Vagina (tissue), 2 donors: ENCODE measurements at regions not wholly inside any gene's neighbourhood (a gene's known extent, or its start where the extent isn't known, plus 50 kb on each side); places are given as distances from the start of the nearest gene placed in this dataset.

Experiments
- CTCF ChIP-seq, 3 experiments: fragments of 450-650 bp in 2 of 3; fragments of 200-600 bp in 1 of 3; sonication (generic) in 1 of 3; IDR thresholded peaks; one replicate each; pipeline ENCODE4 v1.5.1; 2017 to 2019; ENCODE audit warnings: antibody characterized with exemption in 3 of 3, mild to moderate bottlenecking in 2 of 3, moderate library complexity in 2 of 3
- POLR2A ChIP-seq, 2 donors: fragments of 450-650 bp; IDR thresholded peaks; one replicate each; pipeline ENCODE4 v1.6.1; 2017; ENCODE audit warnings: antibody characterized with exemption in 2 of 2, mild to moderate bottlenecking in 2 of 2, moderate library complexity in 2 of 2
- POLR2AphosphoS5 ChIP-seq, 2 donors: sonication (generic); formaldehyde crosslinking; IDR thresholded peaks; one replicate each; pipeline ENCODE4 v1.9.0; 2017; ENCODE audit warnings: antibody characterized with exemption in 2 of 2, mild to moderate bottlenecking in 2 of 2, low read depth in 1 of 2; ENCODE audit not compliant: insufficient read depth in 1 of 2

GRCh38 chr10:20995123-20995987 lies 98.2 kb upstream of the NEBL start:
- no peak for TF ChIP-seq CTCF (IDR thresholded peaks at IDR 0.05)
- no peak for TF ChIP-seq POLR2AphosphoS5 (IDR thresholded peaks at IDR 0.05; ENCODE audit: insufficient read depth in 1 of 2, low read depth in 1 of 2)
- no peak for TF ChIP-seq POLR2A (IDR thresholded peaks at IDR 0.05)
